Suppressor macrophage treated with lipopolysaccharide for 1 hour (primary cell): ENCODE measurements at regions not wholly inside any gene's neighbourhood (a gene's known extent, or its start where the extent isn't known, plus 50 kb on each side); places are given as distances from the start of the nearest gene placed in this dataset.
A peak's percentile ranks its signal among the peaks of the same experiment; 100 is the strongest.
"Not testable (repeated sequence)": the region's sequence is repeated elsewhere in the genome, so short reads cannot be mapped to it uniquely, and the experiment has no call there.

ENCODE experiments used
- DNase-seq, 3 donors: peaks; one replicate each; pipeline ENCODE4 v3.0.0-alpha.2; 2020 to 2022

DNA sequence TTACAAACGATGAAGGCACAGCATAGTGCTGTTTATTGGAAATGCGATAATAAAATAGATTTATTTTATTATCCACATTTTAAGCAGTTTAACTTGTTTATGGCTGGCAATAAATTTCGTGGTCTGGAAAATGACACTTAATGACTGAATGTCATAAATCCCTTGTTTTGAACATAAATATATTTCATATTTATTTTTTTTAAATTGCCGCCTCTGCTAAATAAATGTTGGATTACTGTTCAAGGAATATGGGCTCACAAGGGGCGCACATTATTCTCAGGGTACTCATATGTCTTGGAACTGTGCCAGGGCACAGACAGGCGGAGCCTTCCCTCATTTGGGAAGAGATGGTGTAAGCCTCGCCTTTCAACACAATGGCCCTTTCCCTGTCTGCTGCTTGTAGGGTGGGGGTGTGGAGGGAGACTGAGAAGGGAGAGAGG, 134.3 kb downstream of the PXDC1 start:
- DNase-seq: no peak

GRCh38 chr6:3616565-3617176, 134.8 kb downstream of the PXDC1 start:
- no peak for DNase-seq

GRCh38 chr6:3615391-3616380, 135.8 kb downstream of the PXDC1 start:
- no peak for DNase-seq

GRCh38 chr6:3614918-3615317, 136.6 kb downstream of the PXDC1 start:
- no peak for DNase-seq

GRCh38 chr6:3613565-3613964, 137.9 kb downstream of the PXDC1 start:
- not testable (repeated sequence) for DNase-seq

DNA sequence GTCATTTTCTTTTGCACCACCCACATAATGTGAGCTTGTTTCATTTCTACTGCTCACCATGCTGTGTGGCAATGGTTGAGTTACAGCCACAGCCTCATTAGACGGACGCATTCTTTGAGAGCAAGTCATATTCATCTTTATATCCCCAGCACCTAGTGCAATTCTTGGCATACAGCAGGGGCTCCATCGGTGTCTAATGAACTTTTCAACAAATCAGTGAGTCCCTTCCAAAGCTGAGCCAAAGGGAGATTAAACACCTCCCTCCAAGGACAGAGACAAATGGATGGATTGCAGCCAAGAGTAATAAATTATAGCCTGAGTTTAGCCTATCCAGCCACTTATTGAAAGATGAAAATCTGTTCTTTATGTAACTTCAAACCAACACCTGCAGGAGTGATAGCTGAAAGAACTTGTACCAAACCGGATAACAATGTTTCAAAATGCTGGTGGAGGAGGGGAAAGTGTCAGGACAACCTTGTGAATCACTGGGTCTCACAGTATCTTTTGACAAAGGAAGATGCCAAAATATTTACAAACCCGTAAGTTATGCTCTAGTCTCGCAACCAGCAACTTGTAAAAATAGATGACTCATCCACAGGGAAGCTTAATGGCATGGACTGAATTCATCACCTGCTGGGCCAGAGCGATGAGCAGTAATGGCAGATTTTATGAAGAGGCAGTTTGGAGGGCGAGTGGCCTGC, 139.0 kb downstream of the PXDC1 start:
- DNase-seq: no peak

- no peak for DNase-seq
Measured at GRCh38 chr6:3610921-3611320, 140.6 kb downstream of the PXDC1 start.

DNA sequence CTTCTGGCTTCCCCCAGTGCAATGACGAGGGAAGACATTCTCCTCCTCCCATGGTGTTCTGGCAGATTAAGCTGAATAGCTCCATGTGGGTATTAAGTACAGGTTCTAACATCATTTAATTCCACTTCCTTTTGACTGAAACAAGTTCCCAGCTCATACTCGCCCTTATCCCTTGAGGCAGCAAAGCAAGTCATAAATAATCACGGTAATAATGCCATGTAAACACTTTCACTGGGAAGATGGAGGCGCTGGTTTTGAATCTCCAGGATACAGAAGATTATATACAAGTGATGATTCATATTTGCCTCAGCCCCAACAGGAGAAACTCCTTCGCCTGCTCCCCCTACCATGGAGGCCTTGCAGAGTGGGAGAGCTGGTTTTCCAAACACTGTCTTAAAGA, 141.3 kb downstream of the PXDC1 start:
- no peak for DNase-seq

DNA sequence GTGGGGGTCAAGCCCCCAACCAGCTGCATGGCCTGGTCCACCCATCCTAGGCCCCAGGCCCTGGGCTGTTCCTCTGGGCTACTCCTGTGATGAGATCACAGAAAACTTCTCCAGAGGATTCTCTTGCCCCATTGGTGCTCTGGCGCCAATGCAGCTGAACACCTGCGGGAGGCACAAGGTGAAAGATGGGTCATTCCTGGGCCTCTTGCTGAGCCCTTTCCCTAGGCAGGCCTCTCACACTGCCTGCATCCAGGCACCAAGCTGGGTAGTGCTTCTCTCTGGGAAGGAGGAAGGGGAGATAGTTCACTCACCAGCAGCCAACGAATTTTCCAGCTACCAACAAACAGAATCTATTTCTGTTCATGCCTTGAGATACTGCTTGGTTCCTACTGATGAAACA, 142.1 kb downstream of the PXDC1 start:
- no peak for DNase-seq

GRCh38 chr6:3608159-3608558, 143.4 kb downstream of the PXDC1 start:
- no peak for DNase-seq

DNA sequence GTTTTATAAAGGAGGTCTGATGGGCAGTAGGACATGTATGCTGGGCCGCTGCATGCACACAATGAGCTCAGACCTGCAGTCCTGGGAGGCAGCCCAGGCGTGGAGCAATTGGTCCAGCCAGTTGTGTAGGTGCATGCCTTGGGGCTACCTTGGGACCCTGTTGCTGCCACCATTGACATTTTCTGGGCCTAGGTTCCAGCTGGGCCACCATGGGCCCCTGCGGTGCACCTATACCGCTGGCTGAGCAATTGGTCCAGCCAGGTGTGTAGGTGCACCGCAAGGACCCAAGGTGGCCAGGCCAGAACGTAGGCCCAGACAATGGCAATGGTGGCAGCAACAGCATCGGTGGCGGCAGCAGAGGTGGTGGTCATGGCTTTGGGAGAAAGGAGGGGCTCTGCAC, 143.9 kb downstream of the PXDC1 start:
- DNase-seq: no peak

DNA sequence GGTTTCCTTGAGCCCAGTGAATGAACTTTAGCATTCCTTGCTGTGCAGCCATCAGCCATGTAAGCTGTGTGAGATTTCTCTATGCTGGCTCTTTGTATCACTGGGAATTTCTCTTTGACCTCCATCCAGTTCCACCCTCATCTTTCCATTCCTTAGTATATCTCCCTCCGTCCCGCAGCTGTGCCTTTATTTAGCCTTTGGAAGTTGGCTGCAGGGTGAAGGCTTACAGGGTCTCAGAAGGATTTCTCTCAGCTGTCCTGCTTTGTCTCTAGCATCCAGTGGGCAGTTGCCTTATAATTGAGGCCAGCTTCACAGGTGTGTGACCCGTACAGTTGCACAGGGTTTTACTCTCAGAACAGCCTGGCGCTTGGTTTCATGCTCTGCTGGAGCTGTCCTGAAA, 144.3 kb downstream of the PXDC1 start:
- DNase-seq: no peak

- no peak for DNase-seq
Measured at GRCh38 chr6:3603340-3604130, 146.7 kb upstream of the SLC22A23 start.

GRCh38 chr6:3601570-3601969, 144.7 kb upstream of the SLC22A23 start:
- DNase-seq: no peak

GRCh38 chr6:3597500-3598064, 140.7 kb upstream of the SLC22A23 start:
- no peak for DNase-seq

GRCh38 chr6:3596766-3597165, 139.9 kb upstream of the SLC22A23 start:
- peak; percentile 8 to 48 (median 39) for DNase-seq

- DNase-seq: no peak
Measured at GRCh38 chr6:3594201-3594600, 137.4 kb upstream of the SLC22A23 start.

DNA sequence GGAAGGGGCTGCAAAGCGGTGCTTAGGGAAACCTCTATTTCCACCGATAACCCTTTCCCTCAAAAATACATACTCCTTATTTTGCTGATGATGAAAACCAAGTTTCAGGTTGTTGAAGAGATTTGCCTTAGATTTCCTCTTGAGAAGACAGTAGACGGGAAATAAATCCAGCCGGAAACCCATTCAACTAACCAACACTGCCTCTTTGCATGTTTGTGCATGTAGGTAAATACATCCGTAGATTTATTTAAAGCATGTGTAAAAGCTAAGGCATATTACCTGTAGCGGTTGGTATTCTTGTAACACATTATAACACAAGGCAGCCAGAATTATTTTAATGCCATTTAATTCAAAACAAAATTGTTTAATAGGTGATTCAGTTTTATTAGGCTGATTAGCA, 136.3 kb upstream of the SLC22A23 start:
- no peak for DNase-seq

- DNase-seq: peak; percentile 77 to 98 (median 98)
Measured at GRCh38 chr6:3592371-3592941, 135.6 kb upstream of the SLC22A23 start.

- DNase-seq: peak in 1 of 3 donors; percentile 14
Measured at GRCh38 chr6:3591970-3592369, 135.1 kb upstream of the SLC22A23 start.

GRCh38 chr6:3587660-3588059, 130.8 kb upstream of the SLC22A23 start:
- no peak for DNase-seq
